ENCODE measurements at regions not wholly inside any gene's neighbourhood (a gene's known extent, or its start where the extent isn't known, plus 50 kb on each side); places are given as distances from the start of the nearest gene placed in this dataset.

- Histone ChIP-seq H4K20me1 (ENCODE audit: insufficient read depth, low read length, poor library complexity, severe bottlenecking) (no peaks in the 10 kb centered on the region), H3F3A (ENCODE audit: low read depth) (no peaks in the 10 kb centered on the region), H3K4me3 (ENCODE audit: low read length, poor library complexity, severe bottlenecking) (no peak overlapping the region), H3K4me1 (ENCODE audit: insufficient read depth, low read length, poor library complexity, severe bottlenecking) (peaks cover 16% of the 10 kb centered on the region), H3K36me3 (ENCODE audit: insufficient read depth, low read length) (no peaks in the 10 kb centered on the region), H2AFZ (ENCODE audit: low read length) (peak overlapping the region; percentile 21), H3K9me2 (replicated peaks; ENCODE audit: low read depth, low read length) (no peaks in the 10 kb centered on the region), H3K79me2 (ENCODE audit: insufficient read depth, low read length) (no peaks in the 10 kb centered on the region), H3K9ac (ENCODE audit: low read depth, low read length, poor library complexity, severe bottlenecking) (no peak overlapping the region), H3K9me3 (ENCODE audit: insufficient read depth, low read depth, low read length) (no peaks in the 10 kb centered on the region), H3K4me2 (ENCODE audit: low read depth, low read length, poor library complexity, severe bottlenecking) (peak overlapping the region; percentile 1), H3K27me3 (ENCODE audit: insufficient read depth, low read length, poor library complexity, severe bottlenecking) (no peaks in the 10 kb centered on the region)
- no peak for TF ChIP-seq EZH2phosphoT487 (IDR thresholded peaks at IDR 0.05; ENCODE audit: borderline replicate concordance)
- no peak for TF ChIP-seq CTCF (conservative IDR thresholded peaks at IDR 0.05; ENCODE audit: low read length)
Observed at GRCh38 chr4:123340381-123340701, 56.3 kb upstream of the SPRY1 start.

- peaks cover 34% of the 10 kb centered on the region for H3K4me1 ChIP-seq (ENCODE audit: insufficient read depth, low read length, poor library complexity, severe bottlenecking)
- TF ChIP-seq EZH2phosphoT487 (IDR thresholded peaks at IDR 0.05; ENCODE audit: borderline replicate concordance) (no peak), CTCF (conservative IDR thresholded peaks at IDR 0.05; ENCODE audit: low read length) (no peak)
Observed at GRCh38 chr4:123342498-123342897, 54.1 kb upstream of the SPRY1 start.

GRCh38 chr4:123343400-123344041, 53.1 kb upstream of the SPRY1 start:
- Histone ChIP-seq H3K4me3 (ENCODE audit: low read length, poor library complexity, severe bottlenecking) (no peak overlapping the region), H3K9ac (ENCODE audit: low read depth, low read length, poor library complexity, severe bottlenecking) (no peak overlapping the region), H3K9me3 (ENCODE audit: insufficient read depth, low read depth, low read length) (no peaks in the 10 kb centered on the region), H3K4me2 (ENCODE audit: low read depth, low read length, poor library complexity, severe bottlenecking) (no peak overlapping the region), H3K4me1 (ENCODE audit: insufficient read depth, low read length, poor library complexity, severe bottlenecking) (peaks cover 45% of the 10 kb centered on the region), H3K79me2 (ENCODE audit: insufficient read depth, low read length) (no peaks in the 10 kb centered on the region), H3F3A (ENCODE audit: low read depth) (no peaks in the 10 kb centered on the region), H4K20me1 (ENCODE audit: insufficient read depth, low read length, poor library complexity, severe bottlenecking) (no peaks in the 10 kb centered on the region), H3K36me3 (ENCODE audit: insufficient read depth, low read length) (no peaks in the 10 kb centered on the region), H2AFZ (ENCODE audit: low read length) (no peak overlapping the region), H3K27me3 (ENCODE audit: insufficient read depth, low read length, poor library complexity, severe bottlenecking) (no peaks in the 10 kb centered on the region), H3K9me2 (replicated peaks; ENCODE audit: low read depth, low read length) (no peaks in the 10 kb centered on the region)
- TF ChIP-seq CTCF (conservative IDR thresholded peaks at IDR 0.05; ENCODE audit: low read length): no peak
- TF ChIP-seq EZH2phosphoT487 (IDR thresholded peaks at IDR 0.05; ENCODE audit: borderline replicate concordance): no peak

More at GRCh38 chr4:123342498-123342897, 54.1 kb upstream of the SPRY1 start:
- no peak overlapping the region for H3K4me2 ChIP-seq (ENCODE audit: low read depth, low read length, poor library complexity, severe bottlenecking)
- H3K36me3 ChIP-seq (ENCODE audit: insufficient read depth, low read length): no peaks in the 10 kb centered on the region
- H3K27me3 ChIP-seq (ENCODE audit: insufficient read depth, low read length, poor library complexity, severe bottlenecking): no peaks in the 10 kb centered on the region
- H4K20me1 ChIP-seq (ENCODE audit: insufficient read depth, low read length, poor library complexity, severe bottlenecking): no peaks in the 10 kb centered on the region
- H3F3A ChIP-seq (ENCODE audit: low read depth): no peaks in the 10 kb centered on the region
- H3K9me3 ChIP-seq (ENCODE audit: insufficient read depth, low read depth, low read length): no peaks in the 10 kb centered on the region
- no peaks in the 10 kb centered on the region for H3K9me2 ChIP-seq (replicated peaks; ENCODE audit: low read depth, low read length)
- H3K79me2 ChIP-seq (ENCODE audit: insufficient read depth, low read length): no peaks in the 10 kb centered on the region
- H3K9ac ChIP-seq (ENCODE audit: low read depth, low read length, poor library complexity, severe bottlenecking): no peak overlapping the region
- no peak overlapping the region for H3K4me3 ChIP-seq (ENCODE audit: low read length, poor library complexity, severe bottlenecking)
- no peak overlapping the region; the same call in 1 of the 2 replicates for H2AFZ ChIP-seq (ENCODE audit: low read length)

Data from Loucy (cell line).